ENCODE measurements at regions not wholly inside any gene's neighbourhood (a gene's known extent, or its start where the extent isn't known, plus 50 kb on each side); places are given as distances from the start of the nearest gene placed in this dataset.
A peak's percentile ranks its signal among the peaks of the same experiment; 100 is the strongest.
"Not testable (repeated sequence)": the region's sequence is repeated elsewhere in the genome, so short reads cannot be mapped to it uniquely, and the experiment has no call there.

DNA sequence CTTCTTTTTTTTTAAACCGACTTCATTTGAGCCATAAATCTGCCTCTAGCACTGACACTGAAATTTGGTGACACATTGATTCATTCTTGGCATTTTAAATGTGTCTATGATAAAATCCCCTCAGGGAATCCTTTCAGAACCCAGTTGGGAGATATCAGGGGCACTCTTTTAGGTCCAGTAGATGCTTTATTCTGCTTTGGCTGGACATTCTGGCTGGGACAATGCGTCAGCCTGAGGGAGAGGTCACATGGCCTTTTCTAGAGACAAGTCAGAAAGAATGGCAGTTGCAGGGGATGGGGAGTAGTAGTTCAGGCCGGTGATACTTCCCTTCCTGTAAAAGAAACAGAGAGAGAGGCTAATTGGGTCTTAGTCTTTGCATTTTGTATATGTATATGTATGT is 63.1 kb downstream of the TRIM43 start:
- not testable (repeated sequence) for ATAC-seq; H3K9me3 Mint-ChIP-seq; DNase-seq; H3K4me1 Mint-ChIP-seq (ENCODE audit: low read depth); H3K36me3 Mint-ChIP-seq (ENCODE audit: insufficient read depth); H3K4me3 Mint-ChIP-seq; H3K27me3 Mint-ChIP-seq (ENCODE audit: low read depth)

DNA sequence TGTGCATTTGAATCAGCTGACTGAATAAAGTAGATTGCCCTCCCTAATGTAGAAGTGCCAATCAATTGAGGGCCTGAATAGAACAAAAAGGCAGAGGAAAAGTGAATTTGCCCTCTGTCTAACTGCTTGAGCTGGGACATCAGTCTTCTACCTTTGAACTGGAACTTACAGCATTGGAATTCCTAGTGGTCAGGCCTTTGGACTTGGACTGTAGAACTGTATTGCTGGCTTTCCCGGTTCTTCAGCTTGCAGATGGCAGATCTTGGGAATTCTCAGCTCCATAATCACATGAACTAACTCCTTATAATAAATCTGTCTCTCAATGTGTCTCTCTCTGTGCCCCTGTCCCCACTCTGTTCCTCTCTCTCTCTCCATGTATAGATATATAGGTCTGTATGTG is 64.8 kb downstream of the TRIM43 start:
- not testable (repeated sequence) for DNase-seq; H3K27me3 Mint-ChIP-seq (ENCODE audit: low read depth); H3K9me3 Mint-ChIP-seq; H3K4me3 Mint-ChIP-seq; H3K36me3 Mint-ChIP-seq (ENCODE audit: insufficient read depth); ATAC-seq; H3K4me1 Mint-ChIP-seq (ENCODE audit: low read depth)

DNA sequence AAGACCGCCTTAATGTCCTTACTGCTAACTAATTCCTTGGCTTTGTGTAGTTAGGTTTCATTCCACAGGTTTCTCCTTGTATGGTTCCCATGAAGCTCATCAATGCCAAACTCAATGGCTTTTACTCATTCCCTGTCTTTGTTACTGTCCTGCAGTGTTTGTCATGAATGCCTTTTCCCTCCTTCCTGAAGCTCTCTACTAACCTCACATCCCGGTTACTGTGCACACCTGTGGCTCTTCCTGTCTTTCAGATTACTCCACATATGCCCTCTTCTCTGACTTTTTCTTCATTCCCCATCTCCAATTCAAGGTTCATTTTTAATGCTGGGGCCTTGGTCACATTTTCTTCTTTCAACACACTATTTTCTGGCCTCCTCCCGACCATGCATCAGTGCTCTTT is 66.1 kb downstream of the TRIM43 start:
- DNase-seq; H3K9me3 Mint-ChIP-seq; H3K4me3 Mint-ChIP-seq; H3K27me3 Mint-ChIP-seq (ENCODE audit: low read depth); H3K4me1 Mint-ChIP-seq (ENCODE audit: low read depth); ATAC-seq; H3K36me3 Mint-ChIP-seq (ENCODE audit: insufficient read depth): not testable (repeated sequence)

DNA sequence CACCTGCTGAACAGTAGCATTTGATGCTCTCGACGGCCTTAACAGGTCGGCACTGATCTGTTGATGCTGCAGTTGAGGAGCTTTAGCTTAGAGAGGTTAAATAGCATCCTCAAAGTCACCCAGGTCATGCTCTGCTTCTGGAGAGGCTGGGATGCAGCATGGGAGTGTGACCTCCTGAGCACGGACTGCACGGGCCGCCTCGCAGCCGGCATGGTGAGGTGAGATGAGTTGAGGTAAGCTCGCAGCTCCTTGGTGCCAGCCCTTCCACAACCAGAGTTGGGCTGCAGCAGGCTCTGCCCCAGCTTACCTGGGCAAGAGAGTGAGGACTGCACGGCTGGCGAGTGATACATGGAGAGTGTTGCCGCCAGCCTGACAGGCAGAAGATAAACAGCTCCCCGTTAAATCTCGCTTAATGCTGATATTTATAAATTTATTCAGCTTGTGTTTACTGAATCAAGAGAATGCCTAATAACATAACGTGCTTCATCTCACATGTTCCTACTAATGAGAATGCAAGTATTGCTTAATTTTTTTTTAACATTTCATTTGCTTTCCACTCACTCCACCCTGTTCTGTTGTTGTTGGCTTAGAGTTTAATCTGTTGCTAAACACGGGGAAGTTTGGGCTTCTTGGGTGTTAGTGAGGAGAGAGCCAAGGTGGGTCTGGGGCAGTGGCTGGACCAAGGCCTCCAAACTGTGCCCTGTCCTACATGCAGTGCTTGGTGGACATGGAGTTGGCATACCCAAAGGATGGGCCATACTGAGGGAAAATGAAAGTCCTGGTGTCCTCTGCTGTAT is 69.2 kb downstream of the TRIM43 start:
- not testable (repeated sequence) for ATAC-seq; H3K9me3 Mint-ChIP-seq; H3K4me1 Mint-ChIP-seq (ENCODE audit: low read depth); DNase-seq; H3K36me3 Mint-ChIP-seq (ENCODE audit: insufficient read depth); H3K4me3 Mint-ChIP-seq; H3K27me3 Mint-ChIP-seq (ENCODE audit: low read depth)

DNA sequence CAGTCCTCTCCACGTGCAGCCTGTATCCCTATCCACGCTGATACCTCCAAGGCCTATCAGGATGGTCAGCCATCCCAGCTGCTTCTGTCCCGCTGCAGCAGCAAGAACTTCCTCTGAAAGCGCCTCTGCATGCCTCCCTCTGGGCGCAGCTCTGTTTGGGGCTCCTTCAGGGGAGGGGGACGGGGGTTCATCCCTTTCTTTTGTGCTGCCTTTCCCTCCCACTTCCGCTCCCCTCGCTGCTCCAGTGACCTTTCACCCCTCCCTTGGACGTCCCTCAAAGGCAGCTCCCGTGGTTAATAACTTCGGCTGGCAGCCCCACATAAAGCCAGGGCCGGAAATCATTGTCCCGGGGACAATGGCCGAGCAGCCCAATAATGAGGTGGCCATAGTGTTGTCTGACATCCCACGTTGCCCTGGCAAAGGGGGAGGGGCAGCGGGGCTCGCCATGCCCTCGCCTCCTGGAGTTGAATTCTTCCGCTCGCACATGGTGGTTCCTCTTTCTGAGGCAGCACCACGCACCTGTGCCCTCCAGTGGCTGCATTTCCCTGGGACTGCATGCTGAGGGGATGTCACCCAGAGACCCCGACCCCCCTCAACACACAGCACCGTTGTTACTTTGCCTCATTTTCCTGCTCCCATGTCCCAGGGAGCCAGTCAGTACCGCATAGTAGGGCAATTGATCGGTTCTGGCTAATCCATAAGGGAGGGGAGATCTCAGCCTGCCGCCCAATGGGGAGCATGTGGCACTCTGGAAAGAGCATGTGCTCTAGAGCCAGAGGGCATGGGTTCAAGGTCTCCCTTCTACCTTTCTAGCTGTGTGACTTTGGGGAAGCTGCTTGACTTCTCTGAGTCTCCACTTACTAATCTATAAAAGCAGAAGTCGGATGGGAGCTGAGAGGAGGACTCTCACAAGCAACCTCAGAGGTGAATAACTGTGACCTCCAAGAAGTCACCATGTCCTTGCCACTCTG is 72.0 kb downstream of the TRIM43 start:
- not testable (repeated sequence) for H3K4me1 Mint-ChIP-seq (ENCODE audit: low read depth); DNase-seq; H3K36me3 Mint-ChIP-seq (ENCODE audit: insufficient read depth); ATAC-seq; H3K9me3 Mint-ChIP-seq; H3K4me3 Mint-ChIP-seq
- peaks cover 11% of the 10 kb centered on the region for H3K27me3 Mint-ChIP-seq (ENCODE audit: low read depth)

DNA sequence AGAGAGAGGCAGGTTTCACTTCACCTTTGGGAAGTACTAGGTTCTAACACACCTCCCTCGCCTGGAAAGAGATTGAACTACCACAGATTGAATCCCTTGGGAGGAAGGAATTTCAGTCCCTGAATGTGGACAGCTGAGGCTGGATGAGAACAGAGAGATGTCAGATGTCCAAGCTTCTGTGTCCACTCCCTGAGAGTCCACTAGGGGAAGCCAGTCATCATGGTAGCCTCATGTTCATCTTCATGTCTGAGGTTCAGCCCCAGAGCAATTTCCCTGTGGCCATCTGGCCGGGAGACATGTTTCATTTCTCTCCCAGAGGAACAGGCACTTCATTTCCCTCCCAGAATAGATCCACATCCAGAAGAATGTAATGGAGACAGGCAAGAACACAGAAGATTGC is 74.8 kb downstream of the TRIM43 start:
- not testable (repeated sequence) for H3K9me3 Mint-ChIP-seq; H3K4me1 Mint-ChIP-seq (ENCODE audit: low read depth); DNase-seq; ATAC-seq; H3K4me3 Mint-ChIP-seq; H3K36me3 Mint-ChIP-seq (ENCODE audit: insufficient read depth); H3K27me3 Mint-ChIP-seq (ENCODE audit: low read depth)

DNA sequence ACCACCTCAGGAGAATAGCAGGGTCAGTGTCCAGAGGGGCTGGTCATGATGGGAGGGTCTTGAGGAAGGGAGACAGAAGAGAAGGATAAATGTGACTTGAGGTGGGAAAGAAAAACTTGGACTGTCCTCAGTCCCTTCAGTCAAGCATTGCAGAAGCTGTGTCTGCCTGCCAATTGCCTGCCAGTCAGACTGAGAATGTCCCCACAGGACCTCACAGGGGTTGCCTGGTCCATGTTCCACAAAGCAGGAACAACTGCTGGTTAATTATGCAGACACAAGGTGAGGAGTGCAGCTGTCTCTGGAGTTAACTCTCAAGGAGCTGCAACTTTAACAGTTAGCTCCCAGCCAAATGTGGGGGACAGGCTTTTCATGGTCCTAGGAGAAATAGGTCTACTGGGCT is 75.7 kb downstream of the TRIM43 start:
- H3K36me3 Mint-ChIP-seq (ENCODE audit: insufficient read depth), result no peaks in the 10 kb centered on the region
- no peaks in the 10 kb centered on the region for H3K9me3 Mint-ChIP-seq
- H3K4me1 Mint-ChIP-seq (ENCODE audit: low read depth), result peaks cover 10% of the 10 kb centered on the region
- ATAC-seq, result no peak
- no peak overlapping the region for H3K4me3 Mint-ChIP-seq
- DNase-seq, result no peak
- peaks cover 9% of the 10 kb centered on the region for H3K27me3 Mint-ChIP-seq (ENCODE audit: low read depth)

DNA sequence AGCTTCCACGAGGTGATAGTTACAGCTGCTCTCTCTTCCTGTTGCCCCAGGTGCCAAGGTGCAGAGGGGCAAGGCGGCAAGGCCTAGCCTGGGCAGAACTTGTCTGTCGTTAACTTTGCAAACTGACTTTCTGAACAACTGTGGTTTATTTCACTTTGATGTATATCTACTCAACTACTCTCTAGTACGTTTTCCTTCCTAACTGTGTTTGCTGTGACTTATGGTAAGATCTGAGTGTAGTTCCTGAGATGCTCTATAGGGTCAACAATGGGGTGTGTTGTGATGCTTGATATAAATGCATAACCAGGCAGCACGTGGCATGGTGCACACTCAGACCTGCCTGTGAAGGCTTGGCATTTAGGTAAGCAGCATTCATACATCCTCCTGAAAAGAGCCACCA is 77.1 kb downstream of the TRIM43 start:
- not testable (repeated sequence) for H3K9me3 Mint-ChIP-seq; H3K4me1 Mint-ChIP-seq (ENCODE audit: low read depth); H3K4me3 Mint-ChIP-seq; H3K27me3 Mint-ChIP-seq (ENCODE audit: low read depth); DNase-seq; H3K36me3 Mint-ChIP-seq (ENCODE audit: insufficient read depth)
- peak; percentile 50 to 61 for ATAC-seq

DNA sequence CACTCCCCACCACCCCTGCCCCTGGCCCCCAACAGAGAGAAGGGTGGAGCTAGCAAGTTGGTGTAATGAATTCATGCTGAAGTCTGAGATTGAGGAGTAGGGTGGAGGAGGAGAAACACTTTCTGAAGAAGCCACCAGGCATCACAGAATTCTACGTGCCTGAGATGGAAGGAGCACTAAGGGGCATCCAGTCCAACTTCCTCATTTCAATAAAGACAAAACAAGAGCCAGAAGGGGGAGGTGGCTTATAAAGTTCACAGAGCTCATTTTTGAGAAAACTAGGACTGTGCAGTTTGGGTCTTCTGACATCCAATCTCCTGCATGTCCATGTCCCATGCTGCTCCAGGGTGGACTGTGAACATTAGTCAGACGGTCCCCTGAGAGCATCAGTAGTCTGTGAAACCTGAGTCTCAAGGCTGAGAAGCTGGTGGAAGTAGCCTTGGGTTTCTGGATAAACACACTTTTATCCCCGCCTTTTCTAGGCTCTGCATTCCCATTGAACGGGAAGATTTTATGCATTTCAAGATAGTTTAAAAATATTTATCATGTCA is 77.7 kb downstream of the TRIM43 start:
- no peak for DNase-seq
- Mint-ChIP-seq H3K4me1 (ENCODE audit: low read depth) (peaks cover 10% of the 10 kb centered on the region), H3K9me3 (no peaks in the 10 kb centered on the region), H3K4me3 (no peak overlapping the region), H3K27me3 (ENCODE audit: low read depth) (peaks cover 3% of the 10 kb centered on the region), H3K36me3 (ENCODE audit: insufficient read depth) (no peaks in the 10 kb centered on the region)
- no peak for ATAC-seq

DNA sequence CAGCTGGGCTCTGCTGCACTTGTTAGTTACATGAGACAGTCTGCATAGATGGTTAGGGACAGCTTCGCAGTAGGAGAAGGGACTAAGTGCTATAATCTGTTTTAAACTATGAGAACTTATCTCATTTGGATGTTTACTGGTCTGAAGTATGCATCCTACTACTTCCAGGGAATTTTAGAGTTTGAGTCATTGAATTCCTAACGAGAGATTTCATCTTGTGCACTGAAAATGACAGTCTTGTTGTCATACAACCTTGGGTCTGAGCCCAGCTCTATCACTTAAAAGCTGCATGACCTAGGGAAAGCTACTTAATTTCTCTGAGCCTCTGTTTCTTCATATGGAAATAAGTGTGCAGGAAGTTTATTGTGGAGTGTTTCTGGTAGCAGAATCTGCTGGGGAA is 78.4 kb downstream of the TRIM43 start:
- Mint-ChIP-seq H3K9me3 (no peaks in the 10 kb centered on the region), H3K36me3 (ENCODE audit: insufficient read depth) (no peaks in the 10 kb centered on the region), H3K4me1 (ENCODE audit: low read depth) (peaks cover 10% of the 10 kb centered on the region), H3K27me3 (ENCODE audit: low read depth) (peaks cover 3% of the 10 kb centered on the region), H3K4me3 (no peak overlapping the region)
- DNase-seq (no peak), ATAC-seq (no peak)

DNA sequence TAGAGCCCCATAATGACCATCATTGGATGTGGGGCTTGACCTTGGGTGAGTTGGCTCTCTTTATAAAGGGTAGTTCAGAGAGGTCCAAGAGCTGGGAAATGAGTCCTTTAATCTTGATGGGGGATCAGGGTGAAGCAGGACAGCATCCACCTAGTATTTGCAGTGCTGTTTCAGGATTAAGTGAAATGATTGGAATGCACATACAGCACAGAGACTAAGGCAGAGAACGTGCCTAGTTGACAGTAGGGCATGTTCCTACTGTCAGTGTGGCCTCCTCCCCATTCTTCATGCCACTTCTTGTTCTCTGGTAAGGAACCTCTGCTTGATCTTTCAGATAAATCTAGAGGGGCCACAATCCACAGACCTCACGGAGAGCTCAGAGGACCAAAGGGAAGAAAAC is 78.9 kb downstream of the TRIM43 start:
- Mint-ChIP-seq H3K27me3 (ENCODE audit: low read depth) (peaks cover 3% of the 10 kb centered on the region), H3K9me3 (no peaks in the 10 kb centered on the region), H3K4me1 (ENCODE audit: low read depth) (peaks cover 10% of the 10 kb centered on the region), H3K4me3 (no peak overlapping the region), H3K36me3 (ENCODE audit: insufficient read depth) (no peaks in the 10 kb centered on the region)
- no peak for ATAC-seq
- no peak for DNase-seq

DNA sequence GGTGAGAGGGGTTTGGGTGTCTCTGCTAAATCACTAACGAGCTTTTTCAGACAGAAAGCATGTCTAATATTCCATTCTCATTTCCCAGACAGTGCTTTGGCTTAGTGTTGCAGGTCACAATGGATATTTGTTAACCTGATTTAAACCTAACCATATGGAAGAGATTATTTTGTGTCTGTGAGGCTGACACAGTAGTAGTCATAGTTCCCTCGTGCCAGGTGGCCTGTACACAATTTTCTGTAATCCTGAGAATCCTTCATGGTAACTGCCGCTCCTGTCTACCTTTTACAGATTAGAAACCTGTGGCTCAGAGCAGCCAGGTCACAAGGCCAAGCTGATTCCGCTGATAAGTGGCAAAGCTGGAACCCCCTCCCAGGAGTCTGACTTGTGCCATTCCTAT is 79.4 kb downstream of the TRIM43 start:
- not testable (repeated sequence) for H3K27me3 Mint-ChIP-seq (ENCODE audit: low read depth); H3K36me3 Mint-ChIP-seq (ENCODE audit: insufficient read depth); H3K9me3 Mint-ChIP-seq; H3K4me1 Mint-ChIP-seq (ENCODE audit: low read depth); H3K4me3 Mint-ChIP-seq; ATAC-seq; DNase-seq

DNA sequence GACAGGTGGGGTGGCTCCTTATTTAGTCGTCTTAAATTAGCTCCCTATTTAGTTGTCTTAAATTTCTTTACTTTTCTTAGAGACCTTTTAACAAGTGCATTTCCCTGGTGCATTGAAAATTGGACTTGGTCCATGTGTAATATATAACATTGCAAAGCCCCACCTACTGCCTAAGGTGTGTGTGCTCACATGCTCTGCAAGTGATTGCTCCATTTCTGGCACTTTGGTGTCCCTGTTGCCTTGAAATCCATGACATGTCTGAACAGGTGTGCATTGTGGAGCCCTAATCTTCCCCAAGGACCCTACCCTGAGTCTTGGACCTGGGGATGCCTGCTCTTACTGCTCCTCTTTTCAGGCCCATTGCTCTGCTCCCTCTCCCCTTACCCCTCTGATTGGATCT is 80.2 kb downstream of the TRIM43 start:
- ATAC-seq; DNase-seq; H3K36me3 Mint-ChIP-seq (ENCODE audit: insufficient read depth); H3K4me3 Mint-ChIP-seq; H3K27me3 Mint-ChIP-seq (ENCODE audit: low read depth); H3K4me1 Mint-ChIP-seq (ENCODE audit: low read depth); H3K9me3 Mint-ChIP-seq: not testable (repeated sequence)

DNA sequence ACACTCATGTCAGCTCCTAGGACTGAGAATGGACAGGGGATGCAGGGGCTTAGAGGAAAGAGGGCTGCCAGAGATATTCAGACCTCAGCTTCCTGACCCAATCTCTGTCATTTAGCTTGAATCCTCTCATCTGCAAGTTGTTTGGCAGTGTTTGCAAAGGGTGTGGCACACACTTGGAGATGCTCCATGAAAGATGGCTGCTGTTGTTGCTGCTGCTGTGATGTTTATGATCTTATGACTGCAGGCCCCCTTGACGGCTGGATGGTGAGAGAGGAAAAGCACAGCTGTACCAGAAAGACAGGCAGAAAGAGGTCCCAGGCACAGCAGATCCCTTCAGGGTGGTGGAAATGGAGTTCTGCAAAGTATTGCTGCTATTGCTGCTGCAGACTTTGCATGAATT is 80.7 kb downstream of the TRIM43 start:
- not testable (repeated sequence) for H3K27me3 Mint-ChIP-seq (ENCODE audit: low read depth); H3K36me3 Mint-ChIP-seq (ENCODE audit: insufficient read depth); H3K4me3 Mint-ChIP-seq; H3K4me1 Mint-ChIP-seq (ENCODE audit: low read depth); ATAC-seq; H3K9me3 Mint-ChIP-seq; DNase-seq

DNA sequence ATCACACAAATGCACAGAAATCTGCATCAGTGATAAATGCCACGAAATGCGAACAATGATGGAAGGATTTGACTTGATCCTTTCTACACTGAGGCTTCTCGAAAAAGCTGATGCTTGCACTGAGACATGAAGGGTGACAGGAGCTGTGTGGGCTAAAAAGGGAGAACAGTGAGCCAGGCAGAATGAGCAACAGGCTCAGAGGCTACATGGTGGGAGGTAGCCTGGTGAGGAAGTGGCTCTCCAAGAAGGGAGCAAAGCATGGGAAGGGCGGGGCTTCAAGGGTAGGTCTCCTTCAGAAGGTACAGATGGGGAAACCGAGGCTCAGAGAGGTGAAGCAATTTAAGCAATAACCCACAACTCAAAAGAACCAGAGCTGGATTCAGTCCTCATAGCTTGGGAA is 82.4 kb downstream of the TRIM43 start:
- Mint-ChIP-seq H3K4me3 (no peak overlapping the region), H3K36me3 (ENCODE audit: insufficient read depth) (no peaks in the 10 kb centered on the region), H3K27me3 (ENCODE audit: low read depth) (peaks cover 12% of the 10 kb centered on the region), H3K4me1 (ENCODE audit: low read depth) (peaks cover 3% of the 10 kb centered on the region), H3K9me3 (no peaks in the 10 kb centered on the region)
- DNase-seq, result no peak
- ATAC-seq, result no peak

All from activated T-cell treated with anti-CD3 and anti-CD28 coated beads, Interleukin-2, amount 50 U/mL, for 4 hours (primary cell).